ENCODE measurements at regions not wholly inside any gene's neighbourhood (a gene's known extent, or its start where the extent isn't known, plus 50 kb on each side); places are given as distances from the start of the nearest gene placed in this dataset.
"Not testable (repeated sequence)": the region's sequence is repeated elsewhere in the genome, so short reads cannot be mapped to it uniquely, and the experiment has no call there.

DNA sequence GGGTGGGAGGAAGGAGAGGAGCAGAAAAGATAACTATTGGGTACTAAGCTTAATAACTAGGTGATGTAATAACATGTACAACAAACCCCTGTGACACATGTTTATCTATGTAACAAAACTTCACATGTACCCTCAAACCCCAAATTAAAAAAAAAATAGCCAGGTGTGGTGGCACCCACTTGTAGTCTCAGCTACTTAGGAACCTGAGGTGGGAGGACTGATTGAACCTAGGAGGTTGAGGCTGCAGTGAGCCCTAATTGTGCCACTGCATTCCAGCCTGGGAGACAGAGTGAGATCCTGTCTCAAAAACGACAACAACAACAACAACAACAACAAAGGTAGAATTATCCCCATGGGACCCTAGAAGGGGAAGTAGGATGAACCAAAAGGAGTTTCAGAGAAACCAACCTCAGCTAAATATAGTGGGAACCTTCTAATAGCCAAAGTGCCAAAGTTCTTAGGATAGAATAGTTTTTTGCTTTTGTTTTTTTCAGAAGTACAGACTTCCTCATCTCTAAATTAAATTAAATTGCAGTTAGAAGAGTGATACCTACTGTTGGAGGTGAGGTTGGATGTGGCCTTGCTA, 67.9 kb upstream of the MEGF10 start:
- H3K27ac Mint-ChIP-seq; intact Hi-C loops (cut with micrococcal nuclease); H3K4me3 Mint-ChIP-seq (ENCODE audit: low read depth); H3K4me1 Mint-ChIP-seq (ENCODE audit: low read depth); H3K36me3 Mint-ChIP-seq (ENCODE audit: low read depth); DNase-seq (ENCODE audit: low spot score); H3K9me3 Mint-ChIP-seq: not testable (repeated sequence)
- H3K27me3 Mint-ChIP-seq (ENCODE audit: low read depth), result peaks cover 12% of the 10 kb centered on the region

DNA sequence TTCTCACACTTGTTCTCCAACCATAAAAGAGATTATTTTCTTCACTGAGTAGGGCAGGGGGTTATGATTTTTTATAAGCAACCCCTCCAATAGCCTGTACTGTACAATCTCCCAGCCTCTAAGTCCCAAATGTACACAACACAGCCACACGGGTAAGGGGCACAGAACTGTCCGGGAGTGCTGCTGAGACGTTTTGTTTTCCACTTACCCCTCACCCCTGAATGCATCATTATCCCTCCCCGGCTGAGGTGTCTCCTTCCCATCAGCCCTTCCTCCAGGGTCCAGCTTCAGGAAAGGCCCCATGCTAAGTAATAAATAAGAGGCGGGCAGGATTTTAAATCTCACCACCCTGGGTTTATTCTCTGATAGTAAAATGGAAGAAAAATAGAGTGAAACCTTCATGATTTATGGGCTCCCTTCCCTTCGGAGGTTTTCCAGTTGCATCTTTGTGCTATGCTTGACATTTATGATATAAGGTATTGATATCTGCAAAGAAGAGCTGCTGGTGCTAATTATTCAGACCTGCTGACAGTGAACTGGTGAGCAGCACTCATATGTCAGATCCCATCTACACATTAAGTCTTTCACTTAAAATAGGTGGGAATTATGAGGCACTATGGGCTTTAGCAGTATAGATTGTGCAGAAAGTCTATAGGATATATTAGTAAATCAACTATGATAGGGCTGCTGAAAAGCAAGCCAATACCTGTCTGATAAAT, 67.2 kb upstream of the MEGF10 start:
- no peak overlapping the region for H3K27ac Mint-ChIP-seq
- intact Hi-C loops (cut with micrococcal nuclease), result no loop called here
- no peak overlapping the region for H3K4me3 Mint-ChIP-seq (ENCODE audit: low read depth)
- no peaks in the 10 kb centered on the region for H3K36me3 Mint-ChIP-seq (ENCODE audit: low read depth)
- no peaks in the 10 kb centered on the region for H3K9me3 Mint-ChIP-seq
- peaks cover 13% of the 10 kb centered on the region for H3K27me3 Mint-ChIP-seq (ENCODE audit: low read depth)
- DNase-seq (ENCODE audit: low spot score), result no peak
- H3K4me1 Mint-ChIP-seq (ENCODE audit: low read depth), result no peaks in the 10 kb centered on the region

DNA sequence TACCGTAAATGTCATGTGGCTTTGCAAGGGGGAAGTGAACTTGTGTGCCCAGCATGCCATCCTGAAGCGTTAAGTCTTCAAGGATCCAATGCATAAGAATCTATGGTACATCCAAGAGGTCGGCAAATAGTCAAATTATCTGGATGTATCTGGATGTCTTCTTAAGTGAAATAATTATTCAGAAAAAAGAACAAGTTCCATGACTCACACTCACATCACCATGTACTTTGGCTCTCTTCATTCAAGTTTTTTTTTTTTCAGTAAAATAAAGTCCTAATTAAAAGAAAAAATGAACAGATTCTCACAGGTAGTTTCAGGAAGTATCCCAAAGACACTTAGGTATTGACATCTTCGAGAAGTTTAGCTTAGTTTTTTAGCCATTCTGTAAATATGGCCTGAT, 62.7 kb upstream of the MEGF10 start:
- H3K4me1 Mint-ChIP-seq (ENCODE audit: low read depth), result peaks cover 8% of the 10 kb centered on the region
- intact Hi-C loops (cut with micrococcal nuclease), result no loop called here

DNA sequence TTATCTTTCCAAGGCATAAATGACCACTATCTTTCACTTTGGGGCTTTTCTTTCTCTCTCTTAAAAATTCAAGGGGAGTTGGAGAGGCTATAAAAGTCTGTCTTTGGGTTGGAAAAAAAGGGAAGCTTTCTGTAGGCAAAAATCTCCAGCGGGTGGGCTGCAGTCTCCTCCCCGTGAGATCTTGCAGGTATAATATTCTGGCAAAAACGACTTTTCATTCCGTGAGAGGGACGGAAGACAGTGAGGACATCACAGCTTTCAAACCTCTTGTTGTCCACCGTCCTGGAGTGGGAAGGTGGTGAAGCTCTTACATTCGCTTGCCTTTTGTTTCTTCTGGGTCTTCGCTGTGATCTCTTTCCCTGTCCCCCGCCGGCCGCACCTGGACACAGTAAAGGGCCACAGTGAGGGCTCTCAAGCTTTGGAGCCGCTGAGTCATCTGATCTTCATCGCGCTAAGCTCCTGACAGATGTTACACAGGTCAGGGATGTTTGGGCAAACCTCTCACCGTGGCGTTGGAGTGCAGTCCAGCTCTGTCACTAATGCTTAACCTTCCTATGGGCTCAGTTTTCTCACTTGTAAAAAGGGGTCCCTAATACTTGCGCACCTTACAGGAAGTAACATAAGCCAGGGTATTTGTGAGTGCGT, 61.9 kb upstream of the MEGF10 start:
- no peak overlapping the region for H3K27ac Mint-ChIP-seq

More for the DNA sequence above, 62.7 kb upstream of the MEGF10 start:
- H3K36me3 Mint-ChIP-seq (ENCODE audit: low read depth), result no peaks in the 10 kb centered on the region
- no peak overlapping the region for H3K27ac Mint-ChIP-seq
- no peaks in the 10 kb centered on the region for H3K9me3 Mint-ChIP-seq
- peaks cover 12% of the 10 kb centered on the region for H3K27me3 Mint-ChIP-seq (ENCODE audit: low read depth)
- no peak for DNase-seq (ENCODE audit: low spot score)
- no peak overlapping the region for H3K4me3 Mint-ChIP-seq (ENCODE audit: low read depth)

DNA sequence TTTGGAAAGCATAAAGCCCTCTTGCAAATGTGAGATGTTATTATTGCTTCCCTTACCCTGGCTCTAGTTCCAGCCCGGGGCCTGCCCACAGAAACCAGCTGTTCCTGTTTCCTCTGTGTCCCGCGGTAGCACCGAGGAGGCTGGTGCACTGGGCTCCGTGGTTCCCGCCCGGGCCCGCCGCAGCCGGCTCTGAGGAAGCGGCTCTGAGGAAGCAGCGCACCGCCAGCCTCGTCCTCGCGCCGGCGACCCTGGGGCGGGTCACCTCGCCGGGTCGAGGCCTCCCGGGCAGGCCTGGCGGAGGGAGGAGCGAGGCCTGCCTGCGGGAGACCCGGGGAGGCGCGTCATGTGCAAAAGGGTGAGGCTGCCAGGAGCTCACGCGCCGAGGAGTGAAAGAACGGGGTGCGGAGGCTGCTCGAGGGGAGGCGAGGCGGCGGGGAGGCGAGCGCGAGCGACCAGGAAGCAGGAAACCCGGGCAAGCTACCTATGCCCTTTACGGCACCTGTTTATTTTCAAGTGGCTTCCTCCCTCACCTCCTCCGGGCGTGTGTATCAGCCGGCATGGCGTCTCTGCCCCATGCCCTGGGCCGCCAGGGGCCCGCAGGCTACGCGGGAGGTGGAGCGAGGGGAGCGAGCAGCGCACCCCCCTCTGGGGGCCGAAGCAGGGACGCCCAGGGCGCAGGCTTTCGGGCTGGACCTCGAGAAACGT, 61.3 kb upstream of the MEGF10 start:
- H3K27ac Mint-ChIP-seq, result no peak overlapping the region
- peaks cover 11% of the 10 kb centered on the region for H3K27me3 Mint-ChIP-seq (ENCODE audit: low read depth)
- no peaks in the 10 kb centered on the region for H3K9me3 Mint-ChIP-seq
- intact Hi-C loops (cut with micrococcal nuclease), result loop anchor here (1.0 kb wide), 1 partner anchor 199 kb away; the partner anchor contains the start of gene MARCHF3
- H3K36me3 Mint-ChIP-seq (ENCODE audit: low read depth), result no peaks in the 10 kb centered on the region
- peak; percentile 41 for DNase-seq (ENCODE audit: low spot score)
- H3K4me1 Mint-ChIP-seq (ENCODE audit: low read depth), result peaks cover 8% of the 10 kb centered on the region
- peak overlapping the region; percentile 45 for H3K4me3 Mint-ChIP-seq (ENCODE audit: low read depth)

More for the DNA sequence above, 61.9 kb upstream of the MEGF10 start:
- peaks cover 8% of the 10 kb centered on the region for H3K4me1 Mint-ChIP-seq (ENCODE audit: low read depth)
- intact Hi-C loops (cut with micrococcal nuclease), result loop anchor here (1.0 kb wide), 1 partner anchor 198 kb away; the partner anchor contains the start of gene MARCHF3
- H3K27me3 Mint-ChIP-seq (ENCODE audit: low read depth), result peaks cover 12% of the 10 kb centered on the region
- no peak overlapping the region for H3K4me3 Mint-ChIP-seq (ENCODE audit: low read depth)
- no peak for DNase-seq (ENCODE audit: low spot score)
- no peaks in the 10 kb centered on the region for H3K36me3 Mint-ChIP-seq (ENCODE audit: low read depth)
- no peaks in the 10 kb centered on the region for H3K9me3 Mint-ChIP-seq

DNA sequence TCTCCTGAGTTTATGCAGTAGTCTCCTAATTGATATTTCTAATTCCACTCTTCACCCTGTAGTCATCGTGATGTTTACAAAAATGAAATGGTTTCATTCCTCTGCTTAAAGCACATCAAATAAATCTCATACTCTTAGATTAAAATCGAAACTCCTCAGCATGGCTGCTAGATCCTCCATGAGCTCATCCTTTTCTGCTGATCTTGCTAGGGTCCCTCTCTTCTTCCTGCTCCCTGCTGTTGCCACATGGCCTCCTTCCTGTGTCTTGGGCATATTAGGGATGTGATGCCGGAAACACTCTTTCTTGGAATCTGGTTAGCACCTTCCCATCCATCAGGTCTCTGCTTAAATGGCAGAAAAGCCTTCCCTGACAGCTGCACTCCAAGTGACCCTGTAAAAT, 59.5 kb upstream of the MEGF10 start:
- no peak overlapping the region for H3K27ac Mint-ChIP-seq
- DNase-seq (ENCODE audit: low spot score), result no peak
- intact Hi-C loops (cut with micrococcal nuclease), result no loop called here
- peaks cover 8% of the 10 kb centered on the region for H3K4me1 Mint-ChIP-seq (ENCODE audit: low read depth)
- no peaks in the 10 kb centered on the region for H3K9me3 Mint-ChIP-seq
- H3K4me3 Mint-ChIP-seq (ENCODE audit: low read depth), result peak overlapping the region; percentile 30
- no peaks in the 10 kb centered on the region for H3K36me3 Mint-ChIP-seq (ENCODE audit: low read depth)
- peaks cover 6% of the 10 kb centered on the region for H3K27me3 Mint-ChIP-seq (ENCODE audit: low read depth)

DNA sequence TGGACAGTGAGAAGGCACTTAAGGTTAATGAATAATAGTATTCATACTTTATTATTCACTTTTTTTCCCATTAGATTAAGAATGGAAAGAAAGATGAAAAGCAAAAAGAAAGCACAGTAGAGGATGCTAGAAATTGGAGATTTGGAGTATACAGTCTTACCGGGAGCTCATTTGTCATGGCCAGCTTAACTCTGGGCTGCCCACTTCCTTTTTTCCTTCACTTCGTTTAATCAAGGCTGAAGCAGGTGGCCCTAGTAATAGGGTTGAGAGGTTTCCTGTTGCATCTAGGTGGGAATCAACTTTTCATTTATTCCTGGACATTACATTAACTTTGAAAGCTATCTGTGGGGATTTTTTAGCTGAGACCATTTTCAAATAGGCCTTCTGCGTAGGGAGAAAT, 57.0 kb upstream of the MEGF10 start:
- H3K36me3 Mint-ChIP-seq (ENCODE audit: low read depth), result no peaks in the 10 kb centered on the region
- intact Hi-C loops (cut with micrococcal nuclease), result no loop called here
- peaks cover 8% of the 10 kb centered on the region for H3K4me1 Mint-ChIP-seq (ENCODE audit: low read depth)
- no peak overlapping the region for H3K27ac Mint-ChIP-seq
- H3K27me3 Mint-ChIP-seq (ENCODE audit: low read depth), result peaks cover 2% of the 10 kb centered on the region
- no peak for DNase-seq (ENCODE audit: low spot score)
- no peak overlapping the region for H3K4me3 Mint-ChIP-seq (ENCODE audit: low read depth)
- no peaks in the 10 kb centered on the region for H3K9me3 Mint-ChIP-seq

DNA sequence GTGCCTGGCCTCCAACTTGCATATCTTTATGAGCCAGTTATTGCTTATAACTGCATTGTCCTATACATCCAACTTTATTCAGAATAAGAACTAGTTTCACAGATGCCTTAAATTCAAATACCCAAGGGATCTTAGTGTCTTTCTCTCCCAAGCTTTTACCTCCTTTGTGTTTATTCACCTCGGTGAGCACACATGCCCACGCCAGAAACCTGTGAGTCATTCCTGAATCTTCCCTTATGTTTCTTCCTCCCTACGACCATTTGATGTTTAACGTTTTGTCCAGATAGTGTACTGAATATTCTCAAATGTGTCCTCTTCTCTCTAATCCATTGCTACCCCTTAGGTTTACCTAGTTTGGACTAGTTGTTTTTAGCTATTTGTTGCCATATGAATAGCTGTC, 55.5 kb upstream of the MEGF10 start:
- H3K27ac Mint-ChIP-seq, result no peak overlapping the region
- intact Hi-C loops (cut with micrococcal nuclease), result no loop called here
- H3K27me3 Mint-ChIP-seq (ENCODE audit: low read depth), result no peaks in the 10 kb centered on the region
- peaks cover 2% of the 10 kb centered on the region for H3K4me1 Mint-ChIP-seq (ENCODE audit: low read depth)
- H3K4me3 Mint-ChIP-seq (ENCODE audit: low read depth), result no peak overlapping the region
- no peak for DNase-seq (ENCODE audit: low spot score)
- H3K36me3 Mint-ChIP-seq (ENCODE audit: low read depth), result no peaks in the 10 kb centered on the region
- no peaks in the 10 kb centered on the region for H3K9me3 Mint-ChIP-seq

DNA sequence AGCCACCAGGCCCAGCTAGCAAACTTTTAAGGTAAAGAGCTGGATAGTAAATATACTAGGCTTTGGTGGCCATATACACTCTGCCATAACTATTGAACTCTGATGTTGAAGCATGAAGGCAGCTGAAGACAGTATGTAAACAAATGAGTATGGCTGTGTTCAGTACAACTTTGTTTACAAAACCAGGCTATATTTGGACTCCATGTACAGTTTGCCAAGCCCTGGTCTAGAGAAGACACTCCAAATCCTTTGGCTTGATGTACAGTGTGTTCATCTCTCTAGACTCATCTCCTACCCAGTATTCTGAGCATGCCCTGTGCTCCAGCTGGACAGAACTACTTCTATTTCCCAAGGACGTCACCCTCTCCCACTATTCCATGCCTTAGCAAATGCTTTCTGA, 54.3 kb upstream of the MEGF10 start:
- Mint-ChIP-seq H3K27me3 (ENCODE audit: low read depth) (no peaks in the 10 kb centered on the region), H3K27ac (no peak overlapping the region), H3K4me3 (ENCODE audit: low read depth) (no peak overlapping the region), H3K9me3 (no peaks in the 10 kb centered on the region), H3K4me1 (ENCODE audit: low read depth) (no peaks in the 10 kb centered on the region), H3K36me3 (ENCODE audit: low read depth) (no peaks in the 10 kb centered on the region)
- intact Hi-C loops (cut with micrococcal nuclease), result no loop called here
- DNase-seq (ENCODE audit: low spot score), result no peak
